ENCODE measurements at regions not wholly inside any gene's neighbourhood (a gene's known extent, or its start where the extent isn't known, plus 50 kb on each side); places are given as distances from the start of the nearest gene placed in this dataset.

DNA sequence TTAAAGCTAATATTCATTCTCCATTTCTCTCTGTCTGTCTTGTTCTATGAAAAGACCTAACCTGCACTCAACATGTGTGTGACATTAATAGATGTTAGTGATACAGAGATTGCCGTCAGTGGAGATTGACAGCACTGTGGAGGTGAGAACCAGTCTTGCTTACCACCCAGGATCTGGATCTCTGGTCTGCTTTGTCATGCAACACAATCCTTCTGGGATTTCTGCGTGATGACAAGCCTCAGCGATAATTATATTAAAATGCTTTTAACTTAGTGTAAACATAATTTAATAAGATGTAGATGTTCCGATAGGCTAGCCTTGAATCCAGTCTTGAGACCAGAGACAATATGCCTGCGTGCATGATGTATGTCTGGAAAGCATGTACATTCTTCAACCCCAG, 262.0 kb upstream of the ZNF717 start:
- no peak overlapping the region for H3K4me3 ChIP-seq (ENCODE audit: insufficient read depth in 1 of 2, low read depth in 1 of 2, low read length in 2 of 2)
- H3K9me3 ChIP-seq (ENCODE audit: control insufficient read depth, low read length): no peaks in the 10 kb centered on the region
- no peak overlapping the region for H3K27ac ChIP-seq (ENCODE audit: low read length, poor library complexity, severe bottlenecking)
- no peak overlapping the region for H2BK12ac ChIP-seq (ENCODE audit: low read length in 2 of 2)
- no peak overlapping the region for H3K14ac ChIP-seq (ENCODE audit: low read length in 2 of 2)
- no peak overlapping the region for H3K4ac ChIP-seq (ENCODE audit: low read depth in 1 of 2, low read length in 2 of 2)
- H3K27me3 ChIP-seq (ENCODE audit: control insufficient read depth in 1 of 2, insufficient read depth in 1 of 2, low read length in 2 of 2): no peaks in the 10 kb centered on the region
- no peak overlapping the region for H2BK120ac ChIP-seq (ENCODE audit: low read depth, low read length)
- H2BK15ac ChIP-seq (ENCODE audit: low read depth, poor library complexity, severe bottlenecking): no peak overlapping the region
- H3K4me2 ChIP-seq (ENCODE audit: low read length, poor library complexity, severe bottlenecking): no peak overlapping the region
- no peak for DNase-seq
- no peaks in the 10 kb centered on the region for H3K4me1 ChIP-seq (ENCODE audit: control insufficient read depth, insufficient read depth, low read depth, low read length)
- H3K9ac ChIP-seq (ENCODE audit: low read length): no peak overlapping the region
- no peak overlapping the region for H3K23ac ChIP-seq (ENCODE audit: low read length in 2 of 2)
- no peak overlapping the region for H2AFZ ChIP-seq (ENCODE audit: low read depth, low read length)
- WGBS: 94% methylated on average over 1 of the region's 5 CpGs
- no peak overlapping the region for H2BK5ac ChIP-seq (ENCODE audit: low read depth, low read length, poor library complexity, severe bottlenecking)
- no peaks in the 10 kb centered on the region for H3K79me1 ChIP-seq (replicated peaks; ENCODE audit: low read length, poor library complexity, severe bottlenecking)
- no peak overlapping the region for H4K8ac ChIP-seq (ENCODE audit: low read length)
- no peak overlapping the region for H3K18ac ChIP-seq (ENCODE audit: low read depth in 1 of 2, low read length in 2 of 2)
- H3K36me3 ChIP-seq (ENCODE audit: control insufficient read depth in 1 of 2, insufficient read depth in 2 of 2, low read depth in 1 of 2, low read length in 2 of 2): no peaks in the 10 kb centered on the region
- no peak overlapping the region for H4K91ac ChIP-seq (ENCODE audit: low read length)
- H2AK5ac ChIP-seq (ENCODE audit: low read length, severe bottlenecking): no peak overlapping the region

DNA sequence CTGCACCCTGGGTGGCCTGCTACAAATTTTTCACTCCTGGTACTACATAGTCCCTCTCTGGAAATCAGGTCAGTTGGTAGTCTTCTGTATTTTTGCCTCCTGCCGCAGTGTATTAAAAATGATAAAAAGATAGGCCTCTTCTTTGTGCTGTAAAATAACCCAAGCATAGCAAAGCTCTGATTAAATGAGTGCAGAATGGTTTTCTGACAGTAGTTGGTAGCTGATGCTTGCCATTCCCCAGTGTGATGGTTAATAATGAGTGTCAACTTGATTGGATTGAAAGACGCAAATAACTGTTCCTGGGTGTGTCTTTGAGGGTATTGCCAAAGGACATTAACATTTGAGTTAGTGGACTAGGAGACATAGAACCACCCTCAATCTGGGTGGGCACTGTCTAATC, 264.4 kb upstream of the ZNF717 start:
- Histone ChIP-seq H2AK5ac (ENCODE audit: low read length, severe bottlenecking) (no peak overlapping the region), H4K91ac (ENCODE audit: low read length) (peak overlapping the region; percentile 61), H3K27me3 (ENCODE audit: control insufficient read depth in 1 of 2, insufficient read depth in 1 of 2, low read length in 2 of 2) (no peaks in the 10 kb centered on the region), H3K9ac (ENCODE audit: low read length) (no peak overlapping the region), H3K18ac (ENCODE audit: low read depth in 1 of 2, low read length in 2 of 2) (no peak overlapping the region), H3K14ac (ENCODE audit: low read length in 2 of 2) (no peak overlapping the region), H2BK120ac (ENCODE audit: low read depth, low read length) (no peak overlapping the region), H3K4me1 (ENCODE audit: control insufficient read depth, insufficient read depth, low read depth, low read length) (no peaks in the 10 kb centered on the region), H3K36me3 (ENCODE audit: control insufficient read depth in 1 of 2, insufficient read depth in 2 of 2, low read depth in 1 of 2, low read length in 2 of 2) (no peaks in the 10 kb centered on the region), H2BK5ac (ENCODE audit: low read depth, low read length, poor library complexity, severe bottlenecking) (no peak overlapping the region), H4K8ac (ENCODE audit: low read length) (no peak overlapping the region), H3K9me3 (ENCODE audit: control insufficient read depth, low read length) (no peaks in the 10 kb centered on the region), H3K23ac (ENCODE audit: low read length in 2 of 2) (no peak overlapping the region), H2BK12ac (ENCODE audit: low read length in 2 of 2) (no peak overlapping the region), H3K27ac (ENCODE audit: low read length, poor library complexity, severe bottlenecking) (no peak overlapping the region), H3K4me3 (ENCODE audit: insufficient read depth in 1 of 2, low read depth in 1 of 2, low read length in 2 of 2) (no peak overlapping the region), H2AFZ (ENCODE audit: low read depth, low read length) (no peak overlapping the region), H3K4ac (ENCODE audit: low read depth in 1 of 2, low read length in 2 of 2) (no peak overlapping the region), H3K4me2 (ENCODE audit: low read length, poor library complexity, severe bottlenecking) (no peak overlapping the region), H3K79me1 (replicated peaks; ENCODE audit: low read length, poor library complexity, severe bottlenecking) (no peaks in the 10 kb centered on the region), H2BK15ac (ENCODE audit: low read depth, poor library complexity, severe bottlenecking) (no peak overlapping the region)
- DNase-seq: no peak
- WGBS: 98% methylated on average over 2 of the region's 2 CpGs

DNA sequence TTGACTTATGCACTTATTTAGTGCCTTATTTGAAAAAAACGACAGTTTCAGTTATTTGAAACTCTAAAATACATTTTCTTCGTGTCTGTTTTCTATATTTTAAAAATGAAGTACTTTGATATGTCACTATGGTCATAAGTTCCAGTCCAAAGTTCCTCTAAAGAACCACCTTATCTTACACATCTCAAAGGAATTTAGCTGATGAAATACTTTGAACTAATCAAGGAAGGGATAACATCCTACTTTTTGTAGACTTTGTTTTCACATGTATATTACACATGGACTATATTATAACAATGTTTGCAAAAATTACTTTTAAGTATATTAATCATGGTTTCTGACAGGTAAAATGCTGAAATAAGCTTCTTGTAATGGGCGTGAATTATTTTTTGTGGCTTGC, 265.8 kb upstream of the ZNF717 start:
- no peak overlapping the region for H3K4ac ChIP-seq (ENCODE audit: low read depth in 1 of 2, low read length in 2 of 2)
- H3K36me3 ChIP-seq (ENCODE audit: control insufficient read depth in 1 of 2, insufficient read depth in 2 of 2, low read depth in 1 of 2, low read length in 2 of 2): no peaks in the 10 kb centered on the region
- H3K14ac ChIP-seq (ENCODE audit: low read length in 2 of 2): no peak overlapping the region
- no peak overlapping the region for H2AFZ ChIP-seq (ENCODE audit: low read depth, low read length)
- H3K79me1 ChIP-seq (replicated peaks; ENCODE audit: low read length, poor library complexity, severe bottlenecking): no peaks in the 10 kb centered on the region
- H4K91ac ChIP-seq (ENCODE audit: low read length): no peak overlapping the region
- H2BK5ac ChIP-seq (ENCODE audit: low read depth, low read length, poor library complexity, severe bottlenecking): no peak overlapping the region
- H3K9me3 ChIP-seq (ENCODE audit: control insufficient read depth, low read length): no peaks in the 10 kb centered on the region
- no peak overlapping the region for H2BK120ac ChIP-seq (ENCODE audit: low read depth, low read length)
- H3K27me3 ChIP-seq (ENCODE audit: control insufficient read depth in 1 of 2, insufficient read depth in 1 of 2, low read length in 2 of 2): no peaks in the 10 kb centered on the region
- H3K23ac ChIP-seq (ENCODE audit: low read length in 2 of 2): no peak overlapping the region
- no CpG with 5 or more reads among the region's 3 CpGs for WGBS
- DNase-seq: no peak
- no peaks in the 10 kb centered on the region for H3K4me1 ChIP-seq (ENCODE audit: control insufficient read depth, insufficient read depth, low read depth, low read length)
- H3K27ac ChIP-seq (ENCODE audit: low read length, poor library complexity, severe bottlenecking): no peak overlapping the region
- H3K4me3 ChIP-seq (ENCODE audit: insufficient read depth in 1 of 2, low read depth in 1 of 2, low read length in 2 of 2): no peak overlapping the region
- no peak overlapping the region for H3K18ac ChIP-seq (ENCODE audit: low read depth in 1 of 2, low read length in 2 of 2)
- no peak overlapping the region for H2BK12ac ChIP-seq (ENCODE audit: low read length in 2 of 2)
- no peak overlapping the region for H2AK5ac ChIP-seq (ENCODE audit: low read length, severe bottlenecking)
- no peak overlapping the region for H2BK15ac ChIP-seq (ENCODE audit: low read depth, poor library complexity, severe bottlenecking)
- H3K4me2 ChIP-seq (ENCODE audit: low read length, poor library complexity, severe bottlenecking): no peak overlapping the region
- no peak overlapping the region for H4K8ac ChIP-seq (ENCODE audit: low read length)
- H3K9ac ChIP-seq (ENCODE audit: low read length): no peak overlapping the region

GRCh38 chr3:76054404-76054803, 269.1 kb upstream of the ZNF717 start:
- Histone ChIP-seq H3K27me3 (ENCODE audit: control insufficient read depth in 1 of 2, insufficient read depth in 1 of 2, low read length in 2 of 2) (no peaks in the 10 kb centered on the region), H2BK120ac (ENCODE audit: low read depth, low read length) (no peak overlapping the region), H2BK15ac (ENCODE audit: low read depth, poor library complexity, severe bottlenecking) (no peak overlapping the region), H3K27ac (ENCODE audit: low read length, poor library complexity, severe bottlenecking) (no peak overlapping the region), H3K36me3 (ENCODE audit: control insufficient read depth in 1 of 2, insufficient read depth in 2 of 2, low read depth in 1 of 2, low read length in 2 of 2) (no peaks in the 10 kb centered on the region), H3K23ac (ENCODE audit: low read length in 2 of 2) (no peak overlapping the region), H3K9ac (ENCODE audit: low read length) (no peak overlapping the region), H2BK5ac (ENCODE audit: low read depth, low read length, poor library complexity, severe bottlenecking) (no peak overlapping the region), H3K4me3 (ENCODE audit: insufficient read depth in 1 of 2, low read depth in 1 of 2, low read length in 2 of 2) (no peak overlapping the region), H3K4ac (ENCODE audit: low read depth in 1 of 2, low read length in 2 of 2) (no peak overlapping the region), H3K14ac (ENCODE audit: low read length in 2 of 2) (no peak overlapping the region), H3K4me1 (ENCODE audit: control insufficient read depth, insufficient read depth, low read depth, low read length) (no peaks in the 10 kb centered on the region), H4K8ac (ENCODE audit: low read length) (no peak overlapping the region), H2AK5ac (ENCODE audit: low read length, severe bottlenecking) (no peak overlapping the region), H4K91ac (ENCODE audit: low read length) (no peak overlapping the region), H3K4me2 (ENCODE audit: low read length, poor library complexity, severe bottlenecking) (no peak overlapping the region), H3K9me3 (ENCODE audit: control insufficient read depth, low read length) (no peaks in the 10 kb centered on the region), H2AFZ (ENCODE audit: low read depth, low read length) (no peak overlapping the region), H3K79me1 (replicated peaks; ENCODE audit: low read length, poor library complexity, severe bottlenecking) (no peaks in the 10 kb centered on the region), H3K18ac (ENCODE audit: low read depth in 1 of 2, low read length in 2 of 2) (no peak overlapping the region), H2BK12ac (ENCODE audit: low read length in 2 of 2) (no peak overlapping the region)
- DNase-seq: peak; percentile 69
- WGBS: no CpG with 5 or more reads among the region's 1 CpG

Measured in mesenchymal stem cell (in vitro differentiated cells and primary cell).